ENCODE measurements at regions not wholly inside any gene's neighbourhood (a gene's known extent, or its start where the extent isn't known, plus 50 kb on each side); places are given as distances from the start of the nearest gene placed in this dataset.
A peak's percentile ranks its signal among the peaks of the same experiment; 100 is the strongest.

GRCh38 chr12:28065374-28065773, 92.8 kb upstream of the PTHLH start:
- FAIRE-seq: no peak
- no peak for TF ChIP-seq POLR2AphosphoS5 (IDR thresholded peaks at IDR 0.05; ENCODE audit: low read depth, low read length)
- no peak for TF ChIP-seq POLR2A (IDR thresholded peaks at IDR 0.05; ENCODE audit: low read depth, low read length)
- TF ChIP-seq TAF1 (IDR thresholded peaks at IDR 0.05; ENCODE audit: borderline replicate concordance, low read depth, low read length): no peak

GRCh38 chr12:28065889-28066630, 93.5 kb upstream of the PTHLH start:
- DNase-seq (ENCODE audit: insufficient read length): no peak
- FAIRE-seq: no peak
- TF ChIP-seq TAF1 (IDR thresholded peaks at IDR 0.05; ENCODE audit: borderline replicate concordance, low read depth, low read length) (no peak), POLR2AphosphoS5 (IDR thresholded peaks at IDR 0.05; ENCODE audit: low read depth, low read length) (no peak), POLR2A (IDR thresholded peaks at IDR 0.05; ENCODE audit: low read depth, low read length) (no peak)

More at GRCh38 chr12:28065374-28065773, 92.8 kb upstream of the PTHLH start:
- no peak for DNase-seq (ENCODE audit: insufficient read length)

GRCh38 chr12:28066879-28067278, 94.3 kb upstream of the PTHLH start:
- TF ChIP-seq POLR2A (IDR thresholded peaks at IDR 0.05; ENCODE audit: low read depth, low read length) (no peak), TAF1 (IDR thresholded peaks at IDR 0.05; ENCODE audit: borderline replicate concordance, low read depth, low read length) (no peak), POLR2AphosphoS5 (IDR thresholded peaks at IDR 0.05; ENCODE audit: low read depth, low read length) (no peak)
- DNase-seq (ENCODE audit: insufficient read length) (no peak), FAIRE-seq (no peak)

- TF ChIP-seq POLR2AphosphoS5 (IDR thresholded peaks at IDR 0.05; ENCODE audit: low read depth, low read length): no peak
- TF ChIP-seq POLR2A (IDR thresholded peaks at IDR 0.05; ENCODE audit: low read depth, low read length): no peak
- TF ChIP-seq TAF1 (IDR thresholded peaks at IDR 0.05; ENCODE audit: borderline replicate concordance, low read depth, low read length): no peak
- no peak for DNase-seq (ENCODE audit: insufficient read length)
- no peak for FAIRE-seq
These were observed 95.9 kb upstream of the PTHLH start for GRCh38 chr12:28068467-28068866.

GRCh38 chr12:28079539-28079938, 107.0 kb upstream of the PTHLH start:
- no peak for TF ChIP-seq TAF1 (IDR thresholded peaks at IDR 0.05; ENCODE audit: borderline replicate concordance, low read depth, low read length)
- no peak for TF ChIP-seq POLR2AphosphoS5 (IDR thresholded peaks at IDR 0.05; ENCODE audit: low read depth, low read length)
- TF ChIP-seq POLR2A (IDR thresholded peaks at IDR 0.05; ENCODE audit: low read depth, low read length): no peak
- FAIRE-seq: no peak
- DNase-seq (ENCODE audit: insufficient read length): no peak

- TF ChIP-seq TAF1 (IDR thresholded peaks at IDR 0.05; ENCODE audit: borderline replicate concordance, low read depth, low read length): no peak
- no peak for TF ChIP-seq POLR2A (IDR thresholded peaks at IDR 0.05; ENCODE audit: low read depth, low read length)
- TF ChIP-seq POLR2AphosphoS5 (IDR thresholded peaks at IDR 0.05; ENCODE audit: low read depth, low read length): no peak
- DNase-seq (ENCODE audit: insufficient read length): no peak
- no peak for FAIRE-seq
These were observed 108.2 kb upstream of the CCDC91 start for GRCh38 chr12:28082096-28082495.

GRCh38 chr12:28083840-28084678, 106.2 kb upstream of the CCDC91 start:
- DNase-seq (ENCODE audit: insufficient read length) (no peak), FAIRE-seq (no peak)
- TF ChIP-seq TAF1 (IDR thresholded peaks at IDR 0.05; ENCODE audit: borderline replicate concordance, low read depth, low read length) (no peak), POLR2AphosphoS5 (IDR thresholded peaks at IDR 0.05; ENCODE audit: low read depth, low read length) (no peak), POLR2A (IDR thresholded peaks at IDR 0.05; ENCODE audit: low read depth, low read length) (no peak)

GRCh38 chr12:28086521-28087155, 103.6 kb upstream of the CCDC91 start:
- FAIRE-seq (no peak), DNase-seq (ENCODE audit: insufficient read length) (no peak)
- TF ChIP-seq POLR2AphosphoS5 (IDR thresholded peaks at IDR 0.05; ENCODE audit: low read depth, low read length) (no peak), POLR2A (IDR thresholded peaks at IDR 0.05; ENCODE audit: low read depth, low read length) (no peak), TAF1 (IDR thresholded peaks at IDR 0.05; ENCODE audit: borderline replicate concordance, low read depth, low read length) (no peak)

- no peak for FAIRE-seq
- no peak for DNase-seq (ENCODE audit: insufficient read length)
- TF ChIP-seq TAF1 (IDR thresholded peaks at IDR 0.05; ENCODE audit: borderline replicate concordance, low read depth, low read length) (no peak), POLR2AphosphoS5 (IDR thresholded peaks at IDR 0.05; ENCODE audit: low read depth, low read length) (no peak), POLR2A (IDR thresholded peaks at IDR 0.05; ENCODE audit: low read depth, low read length) (no peak)
These were observed 101.5 kb upstream of the CCDC91 start for GRCh38 chr12:28088566-28089272.

GRCh38 chr12:28089338-28089737, 100.9 kb upstream of the CCDC91 start:
- DNase-seq (ENCODE audit: insufficient read length) (no peak), FAIRE-seq (peak; percentile 27)
- TF ChIP-seq TAF1 (IDR thresholded peaks at IDR 0.05; ENCODE audit: borderline replicate concordance, low read depth, low read length) (no peak), POLR2A (IDR thresholded peaks at IDR 0.05; ENCODE audit: low read depth, low read length) (no peak), POLR2AphosphoS5 (IDR thresholded peaks at IDR 0.05; ENCODE audit: low read depth, low read length) (no peak)

- no peak for TF ChIP-seq POLR2A (IDR thresholded peaks at IDR 0.05; ENCODE audit: low read depth, low read length)
- TF ChIP-seq POLR2AphosphoS5 (IDR thresholded peaks at IDR 0.05; ENCODE audit: low read depth, low read length): no peak
- no peak for DNase-seq (ENCODE audit: insufficient read length)
- no peak for FAIRE-seq
These were observed 99.4 kb upstream of the CCDC91 start for GRCh38 chr12:28090835-28091234.
